SK-N-SH treated with all-trans-retinoic acid at 6 μM for 48 hours (cell line): ENCODE measurements at regions not wholly inside any gene's neighbourhood (a gene's known extent, or its start where the extent isn't known, plus 50 kb on each side); places are given as distances from the start of the nearest gene placed in this dataset.
"Not testable (repeated sequence)": the region's sequence is repeated elsewhere in the genome, so short reads cannot be mapped to it uniquely, and the experiment has no call there.

Experiments used
- ARNTL ChIP-seq: fragments of 450-650 bp; formaldehyde crosslinking; IDR thresholded peaks from 2 replicates; pipeline ENCODE4 v1.5.0; 2020; ENCODE audit warnings: low read depth, mild to moderate bottlenecking, moderate library complexity, borderline replicate concordance
- OSR1 ChIP-seq: fragments of 250-450 bp; sonication (Bioruptor Pico); IDR thresholded peaks from 2 replicates; pipeline ENCODE4 v1.8.0; 2022; ENCODE audit warnings: moderate library complexity, mild to moderate bottlenecking, inconsistent platforms
- RARB ChIP-seq: fragments of 250-450 bp; sonication (Bioruptor Pico); IDR thresholded peaks from 2 replicates; pipeline ENCODE4 v1.8.0; 2021; ENCODE audit warnings: mild to moderate bottlenecking, moderate library complexity
- ZC3H10 ChIP-seq: fragments of 250-450 bp; sonication (Bioruptor Pico); IDR thresholded peaks from 2 replicates; pipeline ENCODE4 v1.5.1; 2021; ENCODE audit warnings: mild to moderate bottlenecking, moderate library complexity
- ZFP30 ChIP-seq: fragments of 450-650 bp; formaldehyde crosslinking; IDR thresholded peaks from 2 replicates; pipeline ENCODE4 v1.5.0; 2022; ENCODE audit warnings: mild to moderate bottlenecking, moderate library complexity
- ZNF70 ChIP-seq: fragments of 450-650 bp; formaldehyde crosslinking; IDR thresholded peaks from 2 replicates; pipeline ENCODE4 v1.5.0; 2020; ENCODE audit warnings: mild to moderate bottlenecking, moderate library complexity
- ZNF8 ChIP-seq: fragments of 450-650 bp; formaldehyde crosslinking; IDR thresholded peaks from 2 replicates; pipeline ENCODE4 v1.5.0; 2020; ENCODE audit warnings: mild to moderate bottlenecking, moderate library complexity

GRCh38 chr4:110326426-110326825 lies 128.0 kb upstream of the ELOVL6 start:
- TF ChIP-seq RARB (CRISPR knock-in tag); ZC3H10; ZNF8 (CRISPR knock-in tag); ZFP30; OSR1 (CRISPR knock-in tag); ARNTL (CRISPR knock-in tag); ZNF70 (CRISPR knock-in tag): not testable (repeated sequence)
